Tibial nerve (tissue), 4 donors: ENCODE measurements at regions not wholly inside any gene's neighbourhood (a gene's known extent, or its start where the extent isn't known, plus 50 kb on each side); places are given as distances from the start of the nearest gene placed in this dataset.

Source experiments
- CTCF ChIP-seq, 5 experiments: fragments of 200-600 bp in 3 of 5; fragments of 450-650 bp in 2 of 5; sonication (generic) in 3 of 5; IDR thresholded peaks; one replicate each; pipeline ENCODE4 v1.5.1; 2016 to 2019; ENCODE audit warnings: antibody characterized with exemption in 5 of 5, mild to moderate bottlenecking in 3 of 5, moderate library complexity in 2 of 5
- EP300 ChIP-seq, 2 donors: sonication (generic); formaldehyde crosslinking; IDR thresholded peaks; one replicate each; pipeline ENCODE4 v1.6.1; 2017; ENCODE audit warnings: antibody characterized with exemption in 2 of 2, mild to moderate bottlenecking in 1 of 2
- POLR2A ChIP-seq, 2 donors: fragments of 450-650 bp; IDR thresholded peaks; one replicate each; pipeline ENCODE4 v1.6.1; 2017; ENCODE audit warnings: antibody characterized with exemption in 2 of 2, mild to moderate bottlenecking in 2 of 2, moderate library complexity in 2 of 2

- TF ChIP-seq CTCF (IDR thresholded peaks at IDR 0.05) (no peak), EP300 (IDR thresholded peaks at IDR 0.05) (no peak), POLR2A (IDR thresholded peaks at IDR 0.05) (no peak)
Measured at GRCh38 chr5:143929486-143929885, 117.5 kb downstream of the HMHB1 start.
